Ishikawa (cell line): ENCODE measurements at regions not wholly inside any gene's neighbourhood (a gene's known extent, or its start where the extent isn't known, plus 50 kb on each side); places are given as distances from the start of the nearest gene placed in this dataset.

Experiments
- CEBPB ChIP-seq: IDR thresholded peaks from 2 replicates; pipeline ENCODE4 v1.6.1; 2012
- RAD21 ChIP-seq: IDR thresholded peaks from 2 replicates; pipeline ENCODE4 v1.6.1; 2012; ENCODE audit warnings: low read depth
- TF ChIP-seq, protein P1 (sequence below): IDR thresholded peaks from 2 replicates; pipeline ENCODE4 v1.6.1; 2012

DNA sequence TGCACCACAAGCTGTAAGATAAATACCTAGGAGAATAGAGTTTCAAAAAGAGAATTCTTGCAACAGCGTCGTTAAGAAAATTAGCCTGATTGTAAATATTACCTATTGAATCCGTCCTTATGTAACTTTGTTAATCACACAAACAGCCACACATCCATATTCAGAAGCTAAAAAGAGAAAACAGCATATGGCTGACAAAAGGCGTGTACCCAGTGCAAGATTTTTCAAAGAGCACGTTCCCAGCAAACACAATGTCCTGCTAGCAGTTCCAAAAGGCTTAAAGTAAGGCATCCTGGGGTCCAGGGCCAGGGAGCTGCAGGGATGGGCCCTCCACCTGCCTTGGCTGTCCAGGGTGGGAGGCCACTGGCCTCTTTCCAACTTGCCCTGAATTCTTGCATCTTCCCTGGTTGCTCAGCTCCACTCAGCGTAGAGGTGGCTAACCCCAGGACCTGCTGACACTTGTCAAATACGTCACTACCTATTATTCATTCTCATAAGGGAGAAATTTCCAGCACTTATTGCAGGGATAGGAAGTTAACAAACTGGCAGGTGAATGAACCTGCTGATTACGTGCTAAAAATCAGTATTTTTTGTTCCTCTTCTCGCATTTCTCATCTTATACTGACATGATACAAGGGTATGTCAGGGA is 102.1 kb upstream of the NEDD4L start:
- TF ChIP-seq RAD21 (no peak), CEBPB (no peak)
- TF ChIP-seq, protein P1, sequence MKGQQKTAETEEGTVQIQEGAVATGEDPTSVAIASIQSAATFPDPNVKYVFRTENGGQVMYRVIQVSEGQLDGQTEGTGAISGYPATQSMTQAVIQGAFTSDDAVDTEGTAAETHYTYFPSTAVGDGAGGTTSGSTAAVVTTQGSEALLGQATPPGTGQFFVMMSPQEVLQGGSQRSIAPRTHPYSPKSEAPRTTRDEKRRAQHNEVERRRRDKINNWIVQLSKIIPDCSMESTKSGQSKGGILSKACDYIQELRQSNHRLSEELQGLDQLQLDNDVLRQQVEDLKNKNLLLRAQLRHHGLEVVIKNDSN, result no peak
